NT2/D1 (cell line): ENCODE measurements at regions not wholly inside any gene's neighbourhood (a gene's known extent, or its start where the extent isn't known, plus 50 kb on each side); places are given as distances from the start of the nearest gene placed in this dataset.

Experiments used
- SUZ12 ChIP-seq: IDR thresholded peaks from 2 replicates; pipeline ENCODE4 v1.6.1; 2011; ENCODE audit not compliant: insufficient read length, insufficient read depth; ENCODE audit errors: extremely low read depth
- YY1 ChIP-seq: IDR thresholded peaks from 2 replicates; pipeline ENCODE4 v1.6.1; 2011; ENCODE audit not compliant: insufficient read length, insufficient read depth

DNA sequence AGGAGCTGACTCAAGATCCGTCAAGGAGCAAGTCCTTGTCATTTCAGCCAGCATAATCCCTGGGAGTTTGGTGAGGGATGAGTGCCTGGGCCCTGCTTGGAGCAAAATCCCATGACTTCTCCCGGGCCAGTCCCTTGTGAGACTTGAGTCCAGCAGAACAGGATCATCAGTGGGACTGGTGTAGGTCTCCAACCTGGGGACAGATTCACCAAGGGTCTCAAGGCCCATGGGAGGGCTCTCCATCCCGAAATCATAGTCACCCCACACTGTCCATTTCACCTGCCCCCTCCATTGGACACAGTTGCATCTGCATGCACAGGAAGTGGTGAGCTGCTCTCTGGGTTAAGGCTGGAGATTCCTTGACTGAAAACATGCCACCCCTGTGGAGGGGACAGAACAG lies 178.2 kb downstream of the FOXD2 start:
- TF ChIP-seq SUZ12 (no peak), YY1 (no peak)
